COLO668 (cell line): ENCODE measurements at regions not wholly inside any gene's neighbourhood (a gene's known extent, or its start where the extent isn't known, plus 50 kb on each side); places are given as distances from the start of the nearest gene placed in this dataset.
"Not testable (repeated sequence)": the region's sequence is repeated elsewhere in the genome, so short reads cannot be mapped to it uniquely, and the experiment has no call there.

ENCODE experiments used
- DNase-seq: peaks from one replicate; lab custom pipeline; 2025; ENCODE audit not compliant: unreplicated experiment; lab: John Stamatoyannopoulos, UW

- no peak for DNase-seq
Measured at GRCh38 chr14:97946641-97947040, 1149.5 kb downstream of the VRK1 start.

GRCh38 chr14:97948841-97949240 lies 1151.7 kb downstream of the VRK1 start:
- no peak for DNase-seq

GRCh38 chr14:97956581-97957340 lies 1159.6 kb downstream of the VRK1 start:
- DNase-seq = no peak

- no peak for DNase-seq
Measured at GRCh38 chr14:97959251-97959650, 1162.1 kb downstream of the VRK1 start.

GRCh38 chr14:97960436-97960835 lies 1163.3 kb downstream of the VRK1 start:
- no peak for DNase-seq

- DNase-seq = no peak
Measured at GRCh38 chr14:97970222-97970621, 1173.0 kb downstream of the VRK1 start.

GRCh38 chr14:97975216-97975615 lies 1178.0 kb downstream of the VRK1 start:
- DNase-seq = no peak

- DNase-seq = no peak
Measured at GRCh38 chr14:97975962-97976361, 1178.8 kb downstream of the VRK1 start.

- no peak for DNase-seq
Measured at GRCh38 chr14:97976861-97977260, 1179.7 kb downstream of the VRK1 start.

- no peak for DNase-seq
Measured at GRCh38 chr14:97977651-97978261, 1180.6 kb downstream of the VRK1 start.

GRCh38 chr14:97978341-97978740 lies 1181.2 kb downstream of the VRK1 start:
- DNase-seq = peak; percentile 6

GRCh38 chr14:97993508-97994019 lies 1196.4 kb downstream of the VRK1 start:
- no peak for DNase-seq

- no peak for DNase-seq
Measured at GRCh38 chr14:97994020-97994531, 1196.9 kb downstream of the VRK1 start.

GRCh38 chr14:97995038-97995437 lies 1197.9 kb downstream of the VRK1 start:
- no peak for DNase-seq

GRCh38 chr14:97995531-97995930 lies 1198.3 kb downstream of the VRK1 start:
- DNase-seq = no peak

- DNase-seq = no peak
Measured at GRCh38 chr14:98006008-98006407, 1208.8 kb downstream of the VRK1 start.

GRCh38 chr14:98008381-98009113 lies 1211.4 kb downstream of the VRK1 start:
- DNase-seq = no peak

GRCh38 chr14:98009177-98009576 lies 1212.0 kb downstream of the VRK1 start:
- DNase-seq = not testable (repeated sequence)

GRCh38 chr14:98010784-98011183 lies 1213.6 kb downstream of the VRK1 start:
- DNase-seq = no peak

- DNase-seq = no peak
Measured at GRCh38 chr14:98014851-98015615, 1217.9 kb downstream of the VRK1 start.

GRCh38 chr14:98015921-98016320 lies 1218.7 kb downstream of the VRK1 start:
- DNase-seq = no peak
